Kidney (tissue), 10 donors: ENCODE measurements at regions not wholly inside any gene's neighbourhood (a gene's known extent, or its start where the extent isn't known, plus 50 kb on each side); places are given as distances from the start of the nearest gene placed in this dataset.
"Not testable (repeated sequence)": the region's sequence is repeated elsewhere in the genome, so short reads cannot be mapped to it uniquely, and the experiment has no call there.

ENCODE experiments used
- DNase-seq, 5 donors: peaks; one replicate each; pipeline ENCODE4 v3.0.0-alpha.2; 2013 to 2020
- FAIRE-seq: peaks from 2 replicates; lab custom pipeline; 2012; peaks lifted over from hg19 to GRCh38; lab: Jason Lieb, UNC
- H3K27ac ChIP-seq, 2 donors: one replicate each; pipeline ENCODE4 v1.7.0; 2013; ENCODE audit warnings: low read depth in 2 of 2, low read length in 2 of 2, inconsistent platforms in 1 of 2
- H3K27me3 ChIP-seq: one replicate; pipeline ENCODE4 v1.7.1; 2013; ENCODE audit warnings: low read length, inconsistent platforms; ENCODE audit not compliant: control insufficient read depth, insufficient read depth
- H3K36me3 ChIP-seq, 3 donors: one replicate each; pipeline versions ENCODE4 v1.7.0 to v1.7.1; 2013; ENCODE audit warnings: low read length in 3 of 3, control low read depth in 1 of 3, inconsistent platforms in 1 of 3; ENCODE audit not compliant: insufficient read depth in 3 of 3, control insufficient read depth in 2 of 3
- H3K4me1 ChIP-seq, 3 donors: one replicate each; pipeline versions ENCODE4 v1.7.0 to v1.7.1; 2013; ENCODE audit warnings: low read length in 3 of 3, inconsistent platforms in 1 of 3, low read depth in 1 of 3; ENCODE audit not compliant: control insufficient read depth in 2 of 3, insufficient read depth in 2 of 3
- H3K4me3 ChIP-seq, 3 donors: one replicate each; pipeline versions ENCODE4 v1.7.0 to v1.8.1; 2013; ENCODE audit warnings: low read length in 3 of 3, control low read depth in 1 of 3, inconsistent platforms in 1 of 3
- H3K9ac ChIP-seq, 3 donors: one replicate each; pipeline versions ENCODE4 v1.7.0 to v1.7.1; 2013; ENCODE audit warnings: low read length in 3 of 3, control low read depth in 1 of 3, inconsistent platforms in 1 of 3
- H3K9me3 ChIP-seq, 3 donors: one replicate each; pipeline versions ENCODE4 v1.7.0 to v1.7.1; 2013; ENCODE audit warnings: low read length in 3 of 3, control low read depth in 1 of 3, inconsistent platforms in 1 of 3; ENCODE audit not compliant: control insufficient read depth in 2 of 3, insufficient read depth in 1 of 3
- intact Hi-C: fragments of 100-400 bp; cut with DNase I; formaldehyde crosslinking; loops from one replicate; pipeline ENCODE4 v1.11.1; 2022
- donor health status: control.
- donor health status: control.
- donor health status: DM: yes; HTN: yes; CAD: no.
- donor health status: Normal renal cell carcinoma (clear cell type).

GRCh38 chr15:22572152-22572735 is 113.5 kb downstream of the GOLGA6L22 start:
- intact Hi-C loops, H3K9ac ChIP-seq, H3K27me3 ChIP-seq, DNase-seq, H3K4me1 ChIP-seq, H3K9me3 ChIP-seq, FAIRE-seq, H3K4me3 ChIP-seq, H3K36me3 ChIP-seq, H3K27ac ChIP-seq: not testable (repeated sequence)

DNA sequence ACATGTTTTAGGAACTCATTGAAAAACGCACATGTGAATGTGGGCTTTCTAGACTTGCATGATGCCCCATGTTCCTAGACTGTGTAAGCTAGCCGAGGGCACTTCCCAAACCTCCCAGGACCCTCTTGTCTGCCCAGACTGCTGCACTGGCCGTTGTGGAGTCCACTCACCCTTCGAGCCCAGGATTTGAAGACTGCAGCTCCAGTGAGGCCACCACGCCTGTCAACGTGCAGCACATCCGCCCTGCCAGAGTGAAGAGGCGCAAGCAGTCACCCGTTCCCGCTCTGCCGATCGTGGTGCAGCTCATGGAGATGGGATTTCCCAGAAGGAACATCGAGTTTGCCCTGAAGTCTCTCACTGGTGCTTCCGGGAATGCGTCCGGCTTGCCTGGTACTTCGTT is 114.1 kb downstream of the GOLGA6L22 start:
- H3K9ac ChIP-seq, H3K27ac ChIP-seq, H3K9me3 ChIP-seq, H3K4me3 ChIP-seq, H3K27me3 ChIP-seq, H3K4me1 ChIP-seq, H3K36me3 ChIP-seq, FAIRE-seq, intact Hi-C loops: not testable (repeated sequence)
- peak in 1 of 5 donors; percentile 49 for DNase-seq

DNA sequence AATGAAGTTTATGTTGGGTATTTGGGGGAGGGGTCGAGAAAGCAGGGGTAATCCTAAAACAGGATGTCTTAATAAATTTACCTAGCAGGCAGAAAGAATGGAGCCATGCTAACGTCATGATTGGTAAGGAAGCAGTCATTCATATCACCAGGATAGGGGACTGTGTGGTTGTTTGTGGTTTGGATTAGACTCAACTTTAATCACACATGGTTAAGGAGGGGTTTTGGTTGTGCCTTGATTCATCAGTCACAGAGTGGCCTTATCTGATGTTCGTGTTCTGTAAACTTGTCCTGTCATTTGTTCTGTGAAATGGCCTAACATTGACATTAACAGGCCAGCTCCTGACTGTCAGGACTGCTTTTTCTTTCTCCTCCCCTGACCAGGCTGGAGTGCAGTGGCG is 119.1 kb downstream of the GOLGA6L22 start:
- H3K9me3 ChIP-seq, H3K9ac ChIP-seq, FAIRE-seq, H3K4me3 ChIP-seq, H3K4me1 ChIP-seq, H3K27me3 ChIP-seq, H3K27ac ChIP-seq, intact Hi-C loops, H3K36me3 ChIP-seq, DNase-seq: not testable (repeated sequence)

GRCh38 chr15:22579213-22579612 is 120.5 kb downstream of the GOLGA6L22 start:
- H3K27ac ChIP-seq, DNase-seq, FAIRE-seq, H3K27me3 ChIP-seq, intact Hi-C loops, H3K36me3 ChIP-seq, H3K9ac ChIP-seq, H3K4me3 ChIP-seq, H3K9me3 ChIP-seq, H3K4me1 ChIP-seq: not testable (repeated sequence)

DNA sequence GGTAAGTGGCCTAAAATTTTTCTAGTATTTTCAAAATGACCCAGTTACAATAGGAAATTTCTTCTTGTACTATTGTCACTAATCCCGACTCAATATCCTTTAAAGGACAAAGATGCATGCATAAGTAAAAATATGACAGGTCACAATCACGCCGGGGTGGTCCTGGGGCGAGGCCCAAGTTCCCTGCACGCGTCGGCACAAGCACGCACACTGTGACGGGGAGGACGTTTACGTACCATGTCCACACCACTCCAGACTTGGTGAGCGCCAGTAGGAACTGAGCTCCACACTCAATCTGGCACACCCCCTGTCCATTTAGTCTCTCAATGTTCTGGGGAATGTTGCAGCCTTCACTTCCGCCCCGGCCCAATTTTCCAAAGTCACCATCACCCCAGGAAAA is 128.7 kb downstream of the GOLGA6L22 start:
- FAIRE-seq, H3K9ac ChIP-seq, H3K4me3 ChIP-seq, H3K36me3 ChIP-seq, H3K4me1 ChIP-seq, H3K27me3 ChIP-seq, intact Hi-C loops, H3K9me3 ChIP-seq, H3K27ac ChIP-seq, DNase-seq: not testable (repeated sequence)

DNA sequence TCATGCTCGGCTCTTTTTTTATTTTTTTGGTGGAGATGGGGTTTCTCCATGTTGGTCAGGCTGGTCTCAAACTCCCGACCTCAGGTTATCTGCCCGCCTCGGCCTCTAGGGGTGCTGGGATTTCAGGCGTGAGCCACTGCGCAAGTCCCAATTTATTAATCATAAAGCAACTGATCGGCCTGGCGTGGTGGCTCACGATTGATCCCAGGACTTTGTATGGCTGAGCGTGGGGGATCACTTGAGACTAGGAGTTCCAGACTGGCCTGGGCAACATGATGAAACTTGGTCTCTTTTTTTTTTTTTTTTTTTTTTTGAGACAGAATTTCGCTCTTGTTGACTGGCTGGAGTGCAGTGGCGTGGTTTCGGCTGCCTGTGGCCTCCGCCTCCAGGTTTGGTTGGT is 139.8 kb downstream of the GOLGA6L22 start:
- H3K4me3 ChIP-seq, H3K9ac ChIP-seq, DNase-seq, intact Hi-C loops, H3K9me3 ChIP-seq, H3K27ac ChIP-seq, H3K36me3 ChIP-seq, H3K4me1 ChIP-seq, FAIRE-seq, H3K27me3 ChIP-seq: not testable (repeated sequence)

- H3K4me1 ChIP-seq, DNase-seq, H3K4me3 ChIP-seq, FAIRE-seq, H3K27ac ChIP-seq, H3K27me3 ChIP-seq, intact Hi-C loops, H3K9ac ChIP-seq, H3K9me3 ChIP-seq, H3K36me3 ChIP-seq: not testable (repeated sequence)
These were observed 141.0 kb downstream of the GOLGA6L22 start for GRCh38 chr15:22599526-22600320.

DNA sequence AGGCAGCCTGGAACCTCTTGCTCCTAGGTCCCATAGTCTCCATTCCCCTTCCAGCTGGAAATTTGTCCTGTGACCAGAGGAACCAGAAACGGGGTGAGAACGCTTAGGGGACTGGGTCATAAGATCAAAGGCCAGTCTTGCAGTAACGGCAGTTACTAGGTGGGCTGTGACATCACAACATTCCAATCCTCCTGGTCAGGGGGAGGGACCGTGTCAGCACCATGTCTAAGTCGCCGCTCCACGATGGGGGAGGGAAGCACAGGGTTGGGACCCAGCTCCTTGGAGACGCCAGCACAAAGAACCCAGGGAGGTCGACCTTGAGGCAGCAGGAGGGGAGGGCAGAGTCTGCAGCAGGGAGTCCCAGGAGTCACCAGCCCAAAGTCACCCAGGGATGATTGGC is 158.3 kb downstream of the GOLGA6L22 start:
- H3K4me3 ChIP-seq, DNase-seq, intact Hi-C loops, H3K9ac ChIP-seq, H3K36me3 ChIP-seq, H3K9me3 ChIP-seq, H3K27ac ChIP-seq, H3K4me1 ChIP-seq, FAIRE-seq, H3K27me3 ChIP-seq: not testable (repeated sequence)
